DMS153 (cell line): ENCODE measurements at regions not wholly inside any gene's neighbourhood (a gene's known extent, or its start where the extent isn't known, plus 50 kb on each side); places are given as distances from the start of the nearest gene placed in this dataset.
A peak's percentile ranks its signal among the peaks of the same experiment; 100 is the strongest.

Experiments used
- DNase-seq: peaks from one replicate; lab custom pipeline; 2025; lab: John Stamatoyannopoulos, UW

GRCh38 chr13:74084375-74084935, 49.7 kb downstream of the KLF12 start:
- DNase-seq = no peak

DNA sequence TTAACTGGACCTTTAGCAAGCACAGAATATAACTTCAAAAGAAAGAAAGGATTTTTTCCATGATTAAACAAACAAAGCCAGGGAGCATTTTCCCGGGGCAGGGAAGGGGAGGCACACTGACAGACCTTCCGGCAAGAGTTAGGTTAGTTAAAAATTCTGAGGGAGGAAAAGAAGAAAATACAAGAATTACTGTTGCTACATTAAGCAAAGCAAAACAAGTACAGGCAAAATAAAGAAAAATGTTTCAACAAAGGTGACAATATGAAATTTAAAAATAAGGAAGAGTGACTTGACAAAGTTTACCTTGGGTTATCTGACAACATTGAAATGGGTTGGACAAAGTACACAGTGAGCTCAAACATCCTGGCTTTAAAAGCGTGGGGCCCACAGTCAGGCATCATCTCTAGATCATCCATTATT, 51.5 kb downstream of the KLF12 start:
- no peak for DNase-seq

- DNase-seq = no peak
Observed at GRCh38 chr13:74080762-74081161, 53.4 kb downstream of the KLF12 start.

DNA sequence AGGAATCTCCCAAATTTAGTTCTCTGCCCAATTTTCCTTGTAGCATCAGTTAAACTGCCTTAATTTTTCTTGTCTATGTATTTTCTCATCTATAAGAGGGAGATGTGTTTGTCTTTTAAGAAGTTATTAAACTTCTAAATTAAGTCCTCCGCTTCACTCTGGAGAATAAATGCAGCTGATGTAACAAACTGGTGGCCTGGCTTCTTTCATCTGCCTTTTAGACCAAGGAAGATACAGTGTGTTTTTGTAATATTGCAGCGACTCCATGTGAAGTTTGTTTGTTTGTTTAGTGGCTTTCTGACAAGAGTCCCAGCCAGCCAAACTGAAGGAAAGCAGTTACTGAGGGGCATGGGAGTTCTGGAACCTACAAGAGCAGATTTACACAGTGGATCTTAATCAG, 56.4 kb downstream of the KLF12 start:
- DNase-seq = no peak

- no peak for DNase-seq
Observed at GRCh38 chr13:74077375-74077774, 56.8 kb downstream of the KLF12 start.

DNA sequence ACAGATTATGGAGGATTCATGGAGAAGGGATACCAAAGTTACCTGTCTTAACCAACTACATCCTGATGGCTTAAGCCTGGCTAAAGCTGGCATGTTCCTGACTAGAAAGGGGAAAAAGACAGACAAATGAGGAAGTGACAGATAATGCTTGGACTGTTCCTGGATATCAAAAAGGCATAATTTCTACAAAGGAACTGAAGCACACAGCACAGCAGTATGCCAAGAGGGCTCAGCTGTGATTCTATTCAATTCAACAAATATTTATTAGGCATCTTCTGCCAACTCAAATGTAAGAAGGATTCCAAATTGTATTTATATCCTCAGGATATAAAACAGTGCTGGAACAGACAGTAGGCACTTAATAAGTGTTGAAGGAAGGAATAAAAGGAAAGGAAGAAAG, 59.5 kb downstream of the KLF12 start:
- no peak for DNase-seq

DNA sequence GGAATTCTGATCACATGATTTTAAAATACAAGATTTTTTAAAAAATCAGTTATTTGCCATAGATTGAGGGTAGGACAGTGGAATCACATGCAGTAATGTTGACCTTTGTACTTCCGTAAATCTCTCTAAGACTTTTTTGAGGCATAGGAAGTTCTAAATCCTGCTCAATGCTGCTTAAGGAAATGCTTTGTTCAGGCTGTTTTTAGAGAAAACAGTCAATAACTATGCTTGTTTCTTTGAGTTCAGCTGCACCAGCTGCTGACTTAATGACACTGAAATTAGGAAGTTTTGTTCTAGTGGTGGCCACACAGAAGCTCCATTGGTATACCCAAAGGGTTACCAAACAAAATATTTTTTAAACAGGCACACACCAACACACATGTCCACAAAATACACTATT, 60.9 kb downstream of the KLF12 start:
- DNase-seq = no peak

DNA sequence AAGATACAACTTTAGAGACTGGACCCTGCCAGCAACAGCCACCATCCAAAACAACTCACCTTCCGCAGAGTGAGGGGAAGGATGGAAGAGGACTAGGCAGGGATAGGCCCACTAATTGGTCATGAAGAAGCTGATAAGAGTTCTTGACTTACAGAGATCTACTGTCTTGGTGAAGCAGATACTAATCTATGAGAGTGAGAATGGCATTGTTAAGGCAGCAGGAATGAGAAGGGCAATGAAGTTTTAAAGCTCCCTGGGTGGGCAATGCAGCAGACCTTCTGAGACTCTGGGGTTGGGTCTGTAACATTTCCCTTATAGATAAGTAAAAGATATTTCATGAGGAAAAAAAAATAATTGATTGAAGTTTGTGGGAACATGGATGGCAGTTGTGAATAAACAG, 63.7 kb downstream of the KLF12 start:
- no peak for DNase-seq

- DNase-seq = no peak
Observed at GRCh38 chr13:74070065-74070464, 64.1 kb downstream of the KLF12 start.

- no peak for DNase-seq
Observed at GRCh38 chr13:74068471-74068870, 65.7 kb downstream of the KLF12 start.

- DNase-seq = no peak
Observed at GRCh38 chr13:74067818-74068217, 66.4 kb downstream of the KLF12 start.

DNA sequence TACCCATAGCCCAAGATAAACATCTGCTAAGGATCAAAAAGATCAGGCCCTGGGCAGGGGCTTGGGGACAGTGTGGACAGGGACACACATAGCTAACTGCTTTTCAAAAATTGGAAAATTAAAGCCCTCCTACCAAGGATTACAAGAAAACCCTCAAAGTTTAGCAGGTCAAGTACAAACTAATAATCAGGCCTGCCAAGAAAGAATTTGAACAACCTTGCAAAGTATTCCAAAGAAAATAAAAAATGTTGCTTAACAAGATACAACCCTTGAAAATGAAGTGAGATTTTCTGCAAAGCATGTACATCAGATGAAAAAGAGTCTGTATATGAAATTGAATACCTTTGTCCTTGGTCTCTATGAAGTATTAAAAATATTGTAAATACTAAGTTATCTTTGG, 67.3 kb downstream of the KLF12 start:
- no peak for DNase-seq

GRCh38 chr13:74064805-74065312, 69.3 kb downstream of the KLF12 start:
- no peak for DNase-seq

DNA sequence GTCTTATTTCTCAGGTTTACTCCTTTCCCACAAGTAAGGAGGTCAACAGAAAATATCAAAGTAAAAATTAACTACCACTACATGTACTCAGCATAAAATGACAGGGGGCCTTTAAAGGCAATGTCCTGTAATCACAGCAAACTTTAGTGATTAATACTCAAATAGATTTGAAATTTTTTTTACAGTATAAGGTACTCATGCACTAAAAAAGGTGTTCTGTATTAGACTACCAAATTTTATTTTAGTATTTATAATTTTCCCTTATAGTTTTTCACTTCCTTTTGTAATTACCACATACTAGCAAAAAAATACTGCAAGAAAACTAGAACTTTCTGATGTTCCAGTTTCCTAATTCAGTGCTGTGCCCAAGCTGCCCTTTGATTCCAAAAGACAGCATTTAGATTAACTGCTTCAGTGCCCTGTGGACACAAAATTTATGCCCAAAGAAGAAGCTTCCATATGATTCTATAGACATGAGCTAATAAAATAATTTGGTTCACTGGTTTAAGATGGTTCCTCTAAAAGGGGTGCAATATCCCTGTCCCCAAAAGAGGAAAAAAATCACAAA, 70.6 kb downstream of the KLF12 start:
- DNase-seq = no peak

GRCh38 chr13:74062933-74063332, 71.3 kb downstream of the KLF12 start:
- DNase-seq = no peak

DNA sequence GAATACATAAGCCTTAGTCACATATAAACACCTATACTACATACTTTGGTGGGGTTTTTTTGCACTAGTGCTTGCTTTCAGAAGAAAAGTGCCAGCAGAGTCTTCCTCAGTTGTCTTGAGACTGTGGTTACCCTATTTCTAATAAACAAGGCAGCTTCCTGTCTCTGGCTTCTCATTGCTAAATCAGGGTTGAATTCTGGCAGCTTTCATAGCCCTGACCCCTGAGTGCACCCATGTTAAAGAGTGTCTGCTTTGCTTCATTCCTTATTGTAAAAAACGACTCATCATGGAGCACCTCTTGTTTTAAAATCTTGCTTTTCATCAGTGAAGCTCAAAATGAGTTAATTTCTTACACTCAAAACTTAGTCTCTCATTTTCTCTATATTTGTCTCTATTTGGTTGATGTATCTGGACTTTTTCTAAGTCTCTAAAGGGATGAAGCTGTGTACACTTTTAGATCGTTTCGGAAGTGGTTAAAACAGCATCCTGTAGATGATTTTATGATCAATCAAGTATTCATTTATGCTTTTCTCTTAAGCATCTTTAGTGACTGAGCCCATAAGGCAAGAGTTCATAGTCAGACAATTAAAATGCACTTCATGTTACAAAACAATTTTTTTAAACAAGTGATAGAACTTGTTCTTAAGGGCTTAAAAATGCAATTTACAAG, 72.1 kb downstream of the KLF12 start:
- DNase-seq = no peak

- peak; percentile 86 for DNase-seq
Observed at GRCh38 chr13:74056801-74057542, 77.2 kb downstream of the KLF12 start.

GRCh38 chr13:74052402-74052928, 81.7 kb downstream of the KLF12 start:
- no peak for DNase-seq

- no peak for DNase-seq
Observed at GRCh38 chr13:74048756-74049155, 85.4 kb downstream of the KLF12 start.

- no peak for DNase-seq
Observed at GRCh38 chr13:74047931-74048600, 86.1 kb downstream of the KLF12 start.

GRCh38 chr13:74046431-74046830, 87.8 kb downstream of the KLF12 start:
- no peak for DNase-seq

DNA sequence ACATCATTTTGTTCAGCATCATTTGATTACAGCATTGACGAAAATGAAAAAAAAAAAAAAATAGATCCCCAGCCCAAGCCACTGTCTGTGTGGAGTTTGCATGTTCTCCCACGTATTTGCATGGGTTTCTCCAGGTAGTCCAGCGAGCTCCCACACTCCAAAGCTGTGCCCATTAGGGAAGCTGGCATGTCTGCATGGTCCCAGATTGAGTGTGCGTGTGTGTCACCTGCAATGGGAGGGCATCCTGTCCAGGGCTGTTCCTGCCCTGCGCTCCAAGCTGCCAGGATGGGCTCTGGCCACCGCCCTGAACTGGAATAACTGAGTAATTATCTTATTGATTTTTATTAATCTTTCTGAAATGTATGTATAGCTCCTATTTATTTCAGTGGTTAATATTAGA, 88.6 kb downstream of the KLF12 start:
- DNase-seq = no peak
